ENCODE measurements at regions not wholly inside any gene's neighbourhood (a gene's known extent, or its start where the extent isn't known, plus 50 kb on each side); places are given as distances from the start of the nearest gene placed in this dataset.

DNA sequence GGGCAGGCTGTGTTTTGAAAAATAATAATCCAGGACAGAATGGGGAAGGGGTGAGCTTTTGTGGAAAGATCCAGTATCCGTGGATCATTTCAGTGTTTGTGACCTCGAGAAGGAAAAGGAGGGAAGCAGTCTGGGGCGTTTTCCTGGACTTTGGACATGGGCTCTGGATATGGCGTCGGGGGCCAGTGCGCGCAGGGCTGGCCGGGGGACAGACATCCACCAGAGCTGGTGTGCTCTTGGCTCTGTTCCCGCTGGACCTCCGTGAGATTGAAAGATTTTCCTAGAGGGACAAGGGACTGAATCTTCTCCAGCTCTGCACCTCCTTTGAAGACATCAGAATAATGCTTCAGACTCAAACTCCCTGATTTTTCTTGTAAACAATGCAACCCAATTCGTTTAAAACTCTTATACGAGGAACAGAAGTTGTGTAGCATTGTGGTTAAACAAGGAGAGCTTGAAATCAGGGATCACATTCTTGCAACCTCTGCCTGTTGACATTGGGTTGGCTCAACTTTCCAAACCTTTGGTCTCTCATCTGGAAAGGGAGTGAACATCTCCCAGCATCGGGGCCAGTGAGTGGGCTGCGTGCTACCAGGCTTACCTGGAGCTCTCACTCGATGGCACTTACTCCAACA, 75.9 kb downstream of the C16orf95 start:
- TF ChIP-seq TAF1 (IDR thresholded peaks at IDR 0.05; ENCODE audit: borderline replicate concordance, low read depth, low read length) (no peak), POLR2AphosphoS5 (IDR thresholded peaks at IDR 0.05; ENCODE audit: low read depth, low read length) (no peak), POLR2A (IDR thresholded peaks at IDR 0.05; ENCODE audit: low read depth, low read length) (no peak)

Measured in GM12892 (cell line).